Activated gamma-delta T cell treated with Interleukin-2 at 50 U/mL for 16 hours (primary cell): ENCODE measurements at regions not wholly inside any gene's neighbourhood (a gene's known extent, or its start where the extent isn't known, plus 50 kb on each side); places are given as distances from the start of the nearest gene placed in this dataset.
"Not testable (repeated sequence)": the region's sequence is repeated elsewhere in the genome, so short reads cannot be mapped to it uniquely, and the experiment has no call there.

Experiments used
- DNase-seq: peaks from one replicate; pipeline ENCODE4 v3.0.0-alpha.2; 2020

DNA sequence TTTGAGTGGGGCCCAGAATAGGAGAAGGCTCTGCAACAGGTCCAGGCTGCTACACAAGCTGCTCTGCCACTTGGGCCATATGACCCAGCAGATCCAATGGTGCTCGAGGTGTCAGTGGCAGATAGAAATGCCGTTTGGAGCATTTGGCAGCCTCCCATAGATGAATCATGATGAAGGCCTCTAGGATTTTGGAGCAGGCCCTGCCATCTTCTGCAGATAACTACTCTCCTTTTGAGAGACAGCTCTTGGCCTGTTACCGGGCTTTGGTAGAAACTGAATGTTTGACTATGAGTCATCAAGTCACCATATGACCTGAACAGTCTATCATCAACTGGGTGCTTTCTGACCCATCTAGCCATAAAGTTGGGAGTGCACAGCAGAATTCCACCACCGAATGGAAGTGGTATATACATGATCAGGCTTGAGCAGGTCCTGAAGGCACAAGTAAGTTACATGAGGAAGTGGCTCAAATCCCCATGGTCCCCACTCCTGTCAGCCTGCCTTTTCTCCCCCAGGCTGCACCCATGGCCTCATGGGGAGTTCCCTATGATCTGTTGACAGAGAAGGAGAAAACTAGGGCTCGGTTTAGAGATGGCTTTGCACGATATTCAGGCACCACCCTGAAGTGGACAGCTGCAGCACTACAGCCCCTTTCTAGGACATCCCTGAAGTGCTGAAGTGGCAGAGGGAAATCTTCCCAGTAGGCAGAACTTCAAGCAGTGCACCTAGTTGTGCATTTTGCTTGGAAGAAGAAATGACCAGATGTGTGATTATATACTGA lies 971.4 kb downstream of the MCTP2 start:
- DNase-seq: no peak

DNA sequence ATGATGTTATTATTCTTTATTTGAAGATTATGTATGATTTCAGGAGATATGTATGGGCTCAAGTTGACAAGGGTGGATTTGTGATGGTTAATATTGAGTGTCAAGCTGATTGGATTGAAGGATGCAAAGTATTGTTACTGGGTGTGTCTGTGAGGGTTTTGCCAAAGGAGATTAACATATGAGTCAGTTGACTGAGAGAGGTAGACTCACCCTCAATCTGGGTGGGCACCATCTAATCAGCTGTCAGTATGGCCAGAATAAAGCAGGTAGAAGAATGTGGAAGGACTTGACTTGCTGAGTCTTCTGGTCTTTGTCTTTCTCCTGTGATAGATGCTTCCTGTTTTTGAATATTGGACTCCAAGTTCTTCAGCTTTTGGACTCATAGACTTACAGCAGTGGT lies 973.7 kb downstream of the MCTP2 start:
- DNase-seq: no peak

DNA sequence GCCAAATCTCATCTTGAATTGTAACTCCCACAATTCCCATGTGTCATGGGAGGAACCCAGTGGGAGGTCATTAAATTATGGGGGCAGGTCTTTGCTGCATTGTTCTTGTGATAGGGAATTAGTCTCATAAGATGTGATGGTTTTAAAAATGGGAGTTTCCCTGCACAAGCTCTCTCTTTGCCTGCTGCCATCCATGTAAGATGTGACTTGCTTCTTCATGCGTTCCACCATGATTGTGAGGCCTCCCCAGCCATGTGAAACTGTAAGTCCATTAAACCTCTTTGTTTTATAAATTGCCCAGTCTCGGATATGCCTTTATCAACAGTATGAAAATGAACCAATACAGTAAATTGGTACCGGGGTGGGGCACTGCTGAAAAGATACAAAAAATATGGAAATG lies 974.5 kb downstream of the MCTP2 start:
- not testable (repeated sequence) for DNase-seq

DNA sequence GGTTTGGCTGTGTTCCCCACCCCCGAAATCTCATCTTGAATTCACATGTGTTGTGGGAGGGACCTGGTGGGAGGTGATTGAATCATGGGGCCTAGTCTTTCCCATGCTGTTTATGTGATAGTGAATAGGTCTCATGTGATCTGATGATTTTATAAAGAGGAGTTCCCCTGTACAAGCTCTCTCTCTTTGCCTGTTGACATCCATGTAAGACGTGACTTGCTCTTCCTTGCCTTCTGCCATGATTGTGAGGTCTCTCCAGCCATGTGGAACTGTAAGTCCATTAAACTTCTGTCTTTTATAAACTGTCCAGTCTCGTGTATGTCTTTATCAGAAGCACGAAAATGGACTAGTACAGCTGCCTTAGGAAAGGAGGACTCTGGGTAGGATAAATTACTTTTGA lies 976.7 kb downstream of the MCTP2 start:
- DNase-seq: no peak

DNA sequence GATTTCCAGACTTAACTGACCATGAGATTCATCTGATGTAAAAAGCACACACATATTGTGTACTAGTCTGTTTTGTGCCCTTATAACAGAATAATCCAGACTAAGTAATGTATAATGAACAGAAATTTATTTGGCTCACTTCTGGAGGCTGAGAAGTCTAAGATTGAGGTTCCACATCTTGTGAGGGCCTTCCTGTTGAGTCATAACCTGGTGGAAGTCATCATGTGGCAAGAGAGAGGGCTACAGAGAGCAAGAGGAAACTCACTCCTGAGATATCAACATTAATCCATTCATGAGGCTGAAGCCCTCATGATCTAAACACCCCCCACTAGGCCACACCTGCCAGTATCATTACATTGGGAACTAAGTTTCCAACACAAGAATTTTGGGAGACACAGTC lies 977.6 kb downstream of the MCTP2 start:
- DNase-seq: no peak

DNA sequence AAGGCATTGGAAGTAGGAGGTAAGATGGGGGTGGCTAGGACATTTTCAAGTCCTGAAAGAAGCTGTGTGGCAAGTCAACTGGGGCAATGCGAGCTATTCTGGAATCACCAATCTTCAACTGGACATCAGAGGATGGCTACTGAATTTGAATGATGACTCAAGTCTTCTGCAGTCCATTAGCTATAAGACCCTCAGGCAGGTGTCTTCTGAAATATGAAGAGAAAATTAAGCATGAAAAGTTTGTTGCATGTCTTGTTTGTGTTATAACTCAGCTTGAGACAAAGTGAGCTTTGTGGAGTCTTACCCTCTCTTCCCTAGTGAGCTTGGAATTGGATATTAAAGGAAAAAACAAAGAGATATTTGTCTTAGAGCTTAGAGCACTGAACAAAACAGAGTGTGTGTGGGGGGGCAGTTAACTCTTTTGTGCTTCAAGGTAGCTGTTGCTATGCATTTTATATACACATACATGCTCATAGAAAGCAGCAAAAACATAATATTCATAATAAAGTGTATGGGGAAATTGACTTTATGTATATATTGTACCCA lies 979.1 kb downstream of the MCTP2 start:
- DNase-seq: no peak

DNA sequence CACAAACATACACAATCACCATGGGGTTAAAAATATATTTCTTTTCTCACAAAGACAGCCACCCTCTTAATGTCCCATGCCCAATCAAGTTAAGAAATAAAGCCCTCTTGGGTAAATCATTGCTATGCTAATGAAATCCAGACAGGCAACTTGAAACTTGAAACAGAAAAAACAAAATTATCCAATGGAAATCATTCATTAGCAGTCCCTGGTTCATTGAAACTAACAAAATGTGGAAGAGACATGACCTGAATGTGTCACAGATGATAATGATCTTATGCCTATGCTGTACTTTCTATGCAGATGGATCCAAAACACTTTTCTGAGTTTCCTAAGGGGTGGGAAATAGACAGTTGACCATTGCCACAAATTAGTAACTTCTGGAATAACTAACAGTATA lies 983.7 kb downstream of the MCTP2 start:
- DNase-seq: no peak

DNA sequence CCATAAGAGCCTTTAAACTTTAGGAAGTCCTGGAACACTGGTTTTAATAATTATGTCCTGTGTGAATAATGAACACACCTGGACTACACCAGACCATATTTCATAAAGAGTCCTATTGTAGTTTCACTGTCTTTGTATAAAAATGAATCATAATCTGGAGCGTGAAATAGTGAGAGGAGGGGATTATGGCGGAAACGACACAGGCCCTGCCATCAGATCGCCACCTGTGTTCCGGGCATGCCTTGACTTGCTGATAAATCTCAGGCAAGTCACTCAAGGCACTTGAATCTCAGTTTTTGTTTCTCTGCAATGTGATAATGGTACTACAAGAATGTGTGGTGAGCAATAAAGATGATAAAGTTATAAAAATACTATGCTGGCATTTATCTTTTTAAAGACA lies 995.5 kb downstream of the MCTP2 start:
- no peak for DNase-seq

DNA sequence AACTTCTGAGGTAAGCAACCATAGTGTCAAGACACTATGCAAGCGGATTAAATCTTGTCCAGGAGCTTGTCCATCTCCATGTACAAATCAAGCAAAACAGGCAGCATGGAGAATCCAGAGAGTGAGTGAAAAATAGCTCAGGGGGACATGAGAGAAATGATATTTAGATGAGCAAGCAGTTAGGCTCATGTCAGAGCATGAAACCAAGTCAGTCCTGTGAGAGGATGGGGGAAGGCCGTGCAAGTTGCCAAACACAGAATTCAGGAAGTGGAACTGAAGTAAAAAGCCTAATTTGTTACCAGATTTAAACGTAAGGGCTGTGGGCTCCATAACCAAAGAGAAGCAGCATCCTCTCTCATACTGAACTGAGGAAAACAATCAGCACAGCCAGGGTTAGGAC lies 995.9 kb downstream of the MCTP2 start:
- DNase-seq: no peak

DNA sequence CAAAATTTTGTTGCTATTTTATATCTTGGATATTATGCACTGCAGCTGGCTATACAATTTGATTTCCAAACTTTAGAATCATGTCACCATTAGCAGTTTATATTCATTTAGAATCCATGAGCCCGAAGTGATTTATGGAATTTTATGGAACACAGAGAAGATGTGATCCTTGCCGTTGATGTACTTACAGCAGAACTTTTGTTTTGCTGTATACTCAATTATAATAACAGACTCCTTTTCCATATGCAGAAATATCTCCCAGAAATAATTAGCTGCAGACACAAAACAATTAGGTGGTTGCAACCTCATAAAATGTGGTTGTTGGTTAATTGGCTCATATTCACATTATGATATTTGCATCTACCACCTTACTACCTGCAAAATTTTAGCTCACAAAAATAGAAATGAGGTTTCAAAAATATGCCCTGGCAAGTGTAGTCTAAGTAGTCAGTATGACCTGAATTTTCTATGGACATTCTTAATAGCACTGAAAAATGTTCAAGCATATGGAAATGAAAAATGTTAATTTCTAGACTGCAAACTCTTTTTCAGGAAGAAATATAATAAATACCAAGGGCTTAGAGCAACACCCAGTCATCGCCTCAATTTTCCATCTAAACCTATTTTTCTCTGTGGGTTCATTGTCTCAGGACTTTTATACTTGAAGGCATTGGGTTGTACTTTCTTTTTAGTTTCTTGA lies 997.6 kb downstream of the MCTP2 start:
- no peak for DNase-seq

DNA sequence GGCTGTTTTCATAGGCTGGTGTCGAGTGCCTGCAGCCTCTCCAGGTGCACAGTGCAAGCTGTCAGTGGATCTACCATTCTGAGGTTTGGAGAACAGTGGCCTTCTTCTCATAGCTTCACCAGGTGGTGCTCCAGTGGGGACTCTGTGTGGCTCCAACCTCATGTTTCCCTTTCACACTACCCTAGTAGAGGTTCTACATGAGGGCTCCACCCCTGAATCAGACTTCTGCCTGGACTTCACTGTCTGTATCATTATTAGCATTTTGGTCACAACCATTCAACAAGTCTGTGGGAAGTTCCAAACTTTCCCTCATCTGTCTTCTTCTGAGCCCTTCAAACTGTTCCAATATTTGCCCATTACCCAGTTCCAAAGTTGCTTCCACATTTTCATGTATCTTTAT lies 1003.7 kb downstream of the MCTP2 start:
- DNase-seq: no peak

DNA sequence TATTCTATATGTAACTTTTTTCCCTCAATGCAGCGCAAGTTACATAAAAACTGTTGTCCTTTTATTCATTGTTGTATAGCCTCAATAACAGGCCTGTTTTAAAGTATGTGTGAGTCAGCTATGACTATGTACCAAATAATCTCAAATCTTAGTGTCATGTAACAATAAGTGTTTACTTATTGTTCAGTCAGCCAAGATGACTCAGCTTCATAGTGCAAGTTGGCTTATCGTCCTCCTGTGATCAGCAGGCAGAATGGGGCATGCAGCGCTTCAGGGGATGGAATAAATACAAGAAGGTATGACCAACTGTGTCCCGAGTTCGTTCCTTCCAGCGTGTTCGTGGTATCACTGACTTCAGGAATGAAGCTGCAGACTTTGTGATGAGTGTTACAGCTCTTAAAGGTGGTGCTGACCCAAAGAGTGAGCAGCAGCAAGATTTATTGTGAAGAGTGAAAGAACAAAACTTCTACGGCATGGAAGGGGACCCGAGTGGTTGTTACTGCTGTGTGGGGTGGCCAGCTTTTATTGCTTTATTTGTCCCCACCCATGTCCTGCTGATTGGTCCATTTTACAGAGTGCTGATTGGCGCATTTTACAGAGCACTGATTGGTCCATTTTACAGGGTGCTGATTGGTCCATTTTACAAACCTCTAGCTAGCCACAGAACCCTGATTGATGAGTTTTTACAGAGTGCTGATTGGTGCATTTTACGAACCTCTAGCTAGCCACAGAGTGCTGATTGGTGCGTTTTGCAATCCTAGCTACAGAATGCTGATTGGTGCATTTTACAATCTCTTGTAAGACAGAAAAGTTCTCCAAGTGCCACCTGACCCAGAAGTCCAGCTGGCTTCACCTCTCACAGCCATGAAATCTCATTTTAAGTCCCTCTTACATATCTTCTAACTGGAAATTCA lies 1016.0 kb downstream of the MCTP2 start:
- DNase-seq: no peak

DNA sequence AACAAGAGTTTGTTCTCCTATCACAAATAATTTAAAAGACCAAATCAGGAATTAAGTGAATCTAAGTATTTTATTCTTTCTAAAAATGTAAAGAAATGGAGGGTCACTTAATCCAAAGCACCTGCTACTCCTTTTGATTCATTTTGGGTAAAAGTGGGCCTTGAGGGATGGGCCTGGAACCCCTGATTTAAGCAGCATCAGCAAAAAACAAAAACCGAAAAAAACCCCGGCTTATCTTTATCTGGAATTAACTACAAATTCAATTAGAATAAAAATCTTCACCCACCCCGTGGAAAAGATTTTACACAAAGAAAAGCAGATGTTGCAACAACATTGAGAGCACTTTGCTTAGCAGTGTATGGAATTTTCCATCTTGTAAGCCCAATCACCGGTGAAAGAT lies 1018.2 kb downstream of the MCTP2 start:
- DNase-seq: no peak

DNA sequence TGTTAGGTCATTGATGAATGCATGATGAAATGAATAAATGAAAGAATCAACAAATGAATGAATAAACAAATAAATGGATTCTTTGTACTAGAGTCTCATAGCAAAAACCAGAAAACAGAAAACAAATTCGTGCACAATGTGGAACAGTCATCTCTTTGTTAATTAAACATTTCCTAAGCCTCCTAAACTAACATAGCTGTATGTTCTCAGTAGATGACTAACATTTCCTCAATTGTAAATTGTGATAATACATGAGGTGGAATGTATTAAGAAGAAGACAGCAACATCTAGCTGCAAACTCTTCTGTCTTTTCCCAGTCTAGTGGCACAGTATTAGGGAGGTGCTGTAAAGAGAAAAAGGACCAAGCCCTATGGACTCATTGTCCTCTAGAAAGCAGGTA lies 1021.0 kb downstream of the MCTP2 start:
- no peak for DNase-seq

DNA sequence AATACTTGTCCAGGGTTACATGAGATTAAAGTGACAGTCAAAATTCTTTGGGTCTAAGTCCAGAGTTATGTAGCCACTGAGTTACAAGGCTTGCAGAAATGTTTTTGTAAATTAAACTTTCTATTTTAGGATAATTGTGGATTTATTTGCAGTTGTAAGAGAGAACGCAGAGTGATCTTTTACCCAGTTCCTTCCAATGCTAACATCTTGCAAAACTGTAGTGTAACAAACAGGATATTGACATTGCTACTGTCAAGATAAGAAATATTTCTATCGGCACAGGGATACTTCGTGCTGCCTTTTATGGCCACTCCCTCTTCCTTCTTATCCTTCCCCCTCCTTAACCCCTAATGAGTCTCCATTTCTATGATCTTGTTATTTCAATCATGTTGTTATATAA lies 1022.9 kb downstream of the MCTP2 start:
- no peak for DNase-seq

DNA sequence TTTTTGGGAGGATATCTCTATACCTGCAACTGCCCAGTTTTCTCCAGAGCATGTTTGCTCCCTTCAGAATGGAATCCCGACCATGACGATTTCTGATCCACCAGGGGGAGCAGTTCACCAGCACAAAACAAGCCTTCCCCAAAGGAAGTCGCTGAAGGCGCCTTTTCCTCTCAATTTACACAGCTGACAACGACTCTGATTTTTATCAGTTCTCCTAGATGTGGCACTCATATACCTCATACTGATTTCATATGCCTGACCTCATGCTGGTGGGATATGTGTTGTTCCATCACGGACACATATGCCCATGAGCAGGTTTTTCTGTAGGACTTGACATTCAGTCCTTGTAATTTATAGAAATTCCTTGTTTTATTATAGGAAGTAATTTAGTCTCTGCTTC lies 1028.2 kb downstream of the MCTP2 start:
- peak; percentile 52 for DNase-seq

DNA sequence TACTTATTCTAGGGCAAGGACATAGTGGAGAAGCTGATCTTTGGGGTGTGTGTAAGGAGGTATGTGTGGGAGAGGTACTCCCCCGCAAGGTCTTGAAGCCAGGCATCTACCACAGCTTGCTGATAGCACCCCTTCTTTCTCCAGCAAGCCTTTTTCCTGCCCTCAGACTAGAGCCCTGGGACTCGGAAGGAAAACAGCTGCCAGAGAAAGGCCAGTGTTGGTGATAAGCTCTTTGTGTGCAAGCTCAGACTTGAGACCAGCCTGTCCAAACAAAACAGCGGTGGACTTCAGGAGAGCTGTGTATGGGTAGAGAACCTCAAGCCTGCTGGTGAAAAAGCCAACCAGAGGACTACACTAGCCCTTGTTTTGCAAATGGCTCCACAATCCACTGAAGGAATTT lies 1028.6 kb downstream of the MCTP2 start:
- DNase-seq: no peak

DNA sequence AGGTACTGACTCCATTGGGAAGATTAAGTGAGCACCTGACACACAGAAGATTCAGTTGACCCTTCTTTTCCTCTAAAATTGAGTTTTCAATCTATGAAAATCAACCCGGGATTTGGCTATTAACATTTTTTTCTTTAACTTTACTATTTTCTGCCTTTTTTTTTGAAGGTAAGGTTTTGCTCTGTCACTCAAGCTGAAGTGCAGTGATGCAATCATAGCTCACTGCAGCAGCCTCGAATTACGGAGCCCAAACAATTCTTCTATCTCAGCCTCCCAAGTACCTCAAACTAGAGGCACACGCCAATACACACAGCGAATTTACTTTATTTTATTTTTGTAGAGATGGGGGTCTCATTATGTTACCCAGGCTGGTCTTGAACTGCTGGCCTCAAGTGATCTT lies 1029.5 kb downstream of the MCTP2 start:
- DNase-seq: no peak

DNA sequence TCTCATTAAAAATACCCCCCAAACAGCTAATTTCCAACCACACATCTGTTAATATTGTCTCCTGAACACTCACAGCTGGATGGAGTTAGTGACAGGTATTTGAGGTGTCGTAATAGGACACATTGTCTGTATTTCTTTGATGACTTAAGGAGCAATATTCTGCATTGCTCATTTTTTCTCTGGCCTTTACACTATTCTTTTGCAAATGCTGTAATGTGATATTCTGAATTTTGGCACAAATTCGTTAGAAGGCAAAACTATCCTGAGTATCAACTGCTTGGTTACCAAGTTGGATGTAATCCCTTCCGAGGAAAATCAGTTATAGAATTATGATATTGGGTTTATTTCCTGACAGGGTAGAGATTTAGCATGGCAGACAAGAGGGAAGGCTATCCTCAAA lies 1030.2 kb downstream of the MCTP2 start:
- no peak for DNase-seq

DNA sequence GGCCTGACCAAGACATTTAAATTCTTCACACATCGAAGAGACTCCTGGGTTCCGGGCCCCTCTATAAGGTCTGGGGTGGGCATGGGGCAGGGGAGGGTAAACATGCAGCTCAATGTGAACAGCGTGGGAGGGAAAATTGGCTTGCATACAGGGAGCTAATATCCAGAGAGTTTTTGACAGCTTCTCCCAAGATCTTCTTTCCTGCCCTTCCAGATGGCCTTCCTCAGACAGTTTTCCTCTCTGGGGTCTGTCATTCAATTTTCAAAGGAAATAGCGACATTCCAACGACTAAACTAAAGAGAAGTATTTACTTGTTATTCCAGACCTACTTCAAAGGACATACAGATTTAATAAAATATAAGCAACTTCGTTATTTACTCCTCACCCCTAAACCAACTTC lies 1030.6 kb downstream of the MCTP2 start:
- DNase-seq: no peak

DNA sequence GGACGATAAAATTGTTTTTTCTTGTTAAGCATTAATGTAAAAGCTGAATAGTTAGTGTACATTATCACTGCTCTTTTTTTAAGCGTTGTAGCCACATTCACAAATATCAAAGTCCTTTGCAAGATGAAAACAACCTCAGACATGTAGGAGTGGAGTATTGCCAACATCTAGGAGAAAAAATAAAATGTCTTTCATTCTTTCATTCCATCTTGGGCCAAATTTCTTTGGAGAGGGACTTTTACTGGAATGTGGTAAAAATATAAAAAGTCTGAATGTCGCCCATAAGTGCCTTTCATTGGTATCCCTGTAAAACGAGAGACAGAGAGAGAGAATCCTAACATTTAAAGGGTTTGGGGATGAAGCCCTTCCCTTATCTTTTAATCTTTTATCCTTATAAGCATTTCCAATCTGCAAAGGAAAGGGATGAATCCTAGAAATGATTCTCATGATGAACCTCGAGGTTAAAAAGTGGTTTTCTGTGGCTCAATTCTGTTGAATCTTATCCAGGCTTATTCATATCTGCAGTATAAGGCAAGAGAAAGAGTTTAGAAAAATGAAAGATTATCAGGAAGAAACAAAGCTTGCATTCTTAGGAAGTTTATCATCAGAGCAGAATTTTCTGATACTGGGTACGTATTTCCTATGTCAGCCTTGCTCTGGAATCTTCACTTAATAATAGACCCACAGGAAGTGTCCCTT lies 1031.7 kb downstream of the MCTP2 start:
- no peak for DNase-seq

DNA sequence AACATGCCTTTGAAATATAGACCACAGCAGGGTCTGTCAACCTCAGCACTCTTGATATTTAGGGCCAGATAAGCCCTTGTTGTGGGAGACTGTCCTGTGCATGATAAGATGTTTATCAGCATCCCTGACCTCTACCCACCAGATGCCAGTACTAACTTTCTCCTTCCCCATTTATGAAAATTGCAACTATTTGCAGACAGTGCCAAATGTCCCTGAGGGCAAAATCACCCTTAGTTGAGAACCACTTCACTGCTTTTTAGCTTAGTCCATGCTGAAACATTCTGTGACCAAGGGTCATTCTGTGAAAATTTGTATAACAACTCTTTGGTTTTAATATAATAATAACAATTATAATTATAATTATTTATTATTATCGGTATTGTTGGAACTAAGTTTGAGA lies 1032.4 kb downstream of the MCTP2 start:
- no peak for DNase-seq
